ENCODE measurements at regions not wholly inside any gene's neighbourhood (a gene's known extent, or its start where the extent isn't known, plus 50 kb on each side); places are given as distances from the start of the nearest gene placed in this dataset.
"Not testable (repeated sequence)": the region's sequence is repeated elsewhere in the genome, so short reads cannot be mapped to it uniquely, and the experiment has no call there.

DNA sequence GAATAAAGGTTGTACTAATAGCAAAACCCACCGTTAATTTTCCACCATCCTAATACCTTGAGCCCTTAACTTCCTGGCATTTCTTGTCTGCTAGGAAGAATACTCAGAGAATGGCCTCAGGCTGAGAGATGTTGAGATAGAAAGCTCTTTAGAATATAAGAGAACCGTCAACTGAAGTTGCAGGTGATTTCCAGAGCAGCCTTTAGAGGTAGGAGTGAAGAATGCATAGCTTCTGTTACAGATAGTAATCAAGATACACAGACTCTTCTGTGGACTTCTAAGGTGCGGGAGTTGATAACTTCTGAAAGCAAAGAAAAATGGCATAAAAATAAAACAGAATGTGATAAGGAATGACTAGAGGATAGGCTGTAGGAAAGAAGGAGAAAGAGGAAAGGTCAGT lies 1651.3 kb upstream of the DEFB115 start:
- H3K4me1 Mint-ChIP-seq; DNase-seq; H3K27me3 ChIP-seq (ENCODE audit: control insufficient read depth, insufficient read depth, low read length); H3K4me3 Mint-ChIP-seq; H3K9me3 ChIP-seq (ENCODE audit: control insufficient read depth, insufficient read depth, low read length); H3K27ac ChIP-seq (ENCODE audit: low read length); H3K36me3 ChIP-seq (ENCODE audit: control insufficient read depth, insufficient read depth, low read length); H3K27ac Mint-ChIP-seq; H3K27me3 Mint-ChIP-seq (ENCODE audit: low read depth in 2 of 2); H3K4me1 ChIP-seq (ENCODE audit: control insufficient read depth, insufficient read depth, low read length); H3K4me3 ChIP-seq (ENCODE audit: low read length); ATAC-seq; intact Hi-C loops (cut with micrococcal nuclease); H3K36me3 Mint-ChIP-seq: not testable (repeated sequence)
- 44% methylated on average over 1 of the region's 3 CpGs for whole genome bisulfite sequencing (ENCODE audit: insufficient coverage)
- H3K9me3 Mint-ChIP-seq, result peaks cover 4 to 13% of the 10 kb centered on the region in 2 donors

DNA sequence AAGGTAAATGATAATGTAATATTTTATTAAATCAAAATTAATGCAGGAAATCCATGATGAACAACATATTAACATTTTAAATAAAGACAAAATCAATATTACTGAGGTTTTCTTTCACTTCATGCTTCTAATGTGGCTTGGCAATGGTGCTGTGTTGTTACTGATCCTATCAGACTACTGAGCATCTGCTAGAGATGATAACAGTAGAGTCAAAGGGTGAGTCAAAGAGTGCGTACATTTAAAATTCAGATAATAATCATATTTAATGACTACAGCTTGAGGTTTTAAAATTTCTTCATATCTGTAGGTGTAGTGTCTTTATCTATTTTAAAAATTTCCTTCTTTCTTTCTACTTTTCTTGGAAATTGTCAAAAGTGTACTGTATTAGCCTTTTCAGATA lies 1628.1 kb upstream of the DEFB115 start:
- ATAC-seq; H3K9me3 ChIP-seq (ENCODE audit: control insufficient read depth, insufficient read depth, low read length); H3K27me3 ChIP-seq (ENCODE audit: control insufficient read depth, insufficient read depth, low read length); H3K4me3 Mint-ChIP-seq; H3K27ac Mint-ChIP-seq; H3K4me3 ChIP-seq (ENCODE audit: low read length); H3K4me1 Mint-ChIP-seq; H3K27me3 Mint-ChIP-seq (ENCODE audit: low read depth in 2 of 2); H3K36me3 Mint-ChIP-seq; DNase-seq; H3K27ac ChIP-seq (ENCODE audit: low read length); H3K4me1 ChIP-seq (ENCODE audit: control insufficient read depth, insufficient read depth, low read length); H3K36me3 ChIP-seq (ENCODE audit: control insufficient read depth, insufficient read depth, low read length); intact Hi-C loops (cut with micrococcal nuclease): not testable (repeated sequence)
- peaks cover 8 to 15% of the 10 kb centered on the region in 2 donors for H3K9me3 Mint-ChIP-seq
- no CpG with 5 or more reads among the region's 1 CpG for WGBS (ENCODE audit: insufficient coverage)
